Erythroblast (primary cell): ENCODE measurements at regions not wholly inside any gene's neighbourhood (a gene's known extent, or its start where the extent isn't known, plus 50 kb on each side); places are given as distances from the start of the nearest gene placed in this dataset.

Experiments
- DNase-seq, 2 experiments: peaks; one replicate each; lab custom pipeline; 2025; lab: John Stamatoyannopoulos, UW
- GATA1 ChIP-seq: IDR thresholded peaks from 2 replicates; pipeline ENCODE4 v1.6.1; 2011; ENCODE audit warnings: low read depth, mild to moderate bottlenecking, control low read depth, low read length, moderate library complexity
- POLR2A ChIP-seq: IDR thresholded peaks from 2 replicates; pipeline ENCODE4 v1.6.1; 2011; ENCODE audit warnings: mild to moderate bottlenecking, low read length

DNA sequence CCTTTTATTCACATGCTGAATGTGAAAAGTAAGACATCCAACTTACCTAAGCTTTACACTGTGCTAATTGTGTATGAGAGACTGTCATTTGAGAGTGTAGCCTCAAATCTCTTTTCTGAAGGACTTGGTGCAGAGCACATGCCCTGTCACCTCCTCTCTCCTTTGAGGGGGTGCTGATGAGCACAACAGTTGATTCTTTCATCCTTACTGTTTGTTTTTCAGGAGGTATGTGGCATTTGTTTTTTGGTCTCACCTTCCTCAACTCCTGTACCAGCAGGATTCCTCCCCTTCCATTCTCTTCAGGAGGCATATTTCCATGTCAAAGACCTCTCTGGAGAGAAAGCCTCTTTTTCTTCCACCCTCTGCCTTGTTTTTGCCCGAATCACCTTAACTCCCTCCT lies 252.6 kb upstream of the CITED2 start:
- TF ChIP-seq GATA1 (no peak), POLR2A (no peak)
- peak; percentile 30 to 37 for DNase-seq

DNA sequence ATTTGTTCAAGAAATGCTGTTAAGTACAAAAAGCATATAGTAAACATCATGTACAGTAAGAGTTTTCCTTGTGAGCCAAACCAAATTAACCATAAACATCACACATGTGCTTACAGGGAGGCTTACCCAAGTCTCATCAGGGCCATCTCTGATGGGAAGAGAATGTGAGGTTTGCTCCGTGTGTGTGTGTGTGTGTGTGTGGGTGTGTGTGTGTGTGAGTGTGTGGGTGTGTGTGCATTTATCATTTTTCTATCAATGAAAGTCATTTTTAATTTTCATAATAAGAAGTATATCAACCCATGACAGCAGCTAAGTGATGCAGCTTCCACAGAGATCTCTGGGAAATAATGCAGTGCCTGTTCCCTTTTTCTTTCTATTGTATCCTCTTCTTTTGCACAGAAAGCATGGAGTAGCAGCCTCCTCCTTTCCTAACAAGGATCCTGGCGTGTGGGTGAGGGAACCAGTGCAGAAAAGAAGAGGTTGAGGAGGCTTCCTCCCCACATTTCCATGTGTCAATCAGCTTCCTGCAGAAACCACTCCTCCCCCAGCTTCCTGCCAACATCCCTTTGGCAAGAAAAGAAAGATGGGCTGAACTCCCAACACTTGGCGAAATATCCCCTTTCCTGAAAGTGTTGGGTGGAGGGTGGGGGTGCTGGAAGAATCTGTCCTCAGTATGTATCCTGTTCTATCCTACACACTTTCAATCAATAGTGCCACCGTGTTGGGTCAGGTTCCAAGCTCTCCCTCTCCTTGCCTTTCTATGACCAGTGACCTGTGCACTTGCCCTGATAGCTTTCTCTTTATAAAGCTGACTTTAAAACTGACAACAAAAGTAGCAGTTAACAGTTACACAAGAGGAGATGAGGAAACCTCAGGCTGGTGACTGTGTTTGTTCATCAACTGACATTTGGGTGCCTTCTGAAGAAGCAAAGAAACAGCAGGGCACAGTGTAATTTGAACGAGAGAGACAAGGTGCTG lies 251.8 kb upstream of the CITED2 start:
- TF ChIP-seq GATA1, result no peak
- no peak for TF ChIP-seq POLR2A
- DNase-seq, result peak; percentile 30 to 42

DNA sequence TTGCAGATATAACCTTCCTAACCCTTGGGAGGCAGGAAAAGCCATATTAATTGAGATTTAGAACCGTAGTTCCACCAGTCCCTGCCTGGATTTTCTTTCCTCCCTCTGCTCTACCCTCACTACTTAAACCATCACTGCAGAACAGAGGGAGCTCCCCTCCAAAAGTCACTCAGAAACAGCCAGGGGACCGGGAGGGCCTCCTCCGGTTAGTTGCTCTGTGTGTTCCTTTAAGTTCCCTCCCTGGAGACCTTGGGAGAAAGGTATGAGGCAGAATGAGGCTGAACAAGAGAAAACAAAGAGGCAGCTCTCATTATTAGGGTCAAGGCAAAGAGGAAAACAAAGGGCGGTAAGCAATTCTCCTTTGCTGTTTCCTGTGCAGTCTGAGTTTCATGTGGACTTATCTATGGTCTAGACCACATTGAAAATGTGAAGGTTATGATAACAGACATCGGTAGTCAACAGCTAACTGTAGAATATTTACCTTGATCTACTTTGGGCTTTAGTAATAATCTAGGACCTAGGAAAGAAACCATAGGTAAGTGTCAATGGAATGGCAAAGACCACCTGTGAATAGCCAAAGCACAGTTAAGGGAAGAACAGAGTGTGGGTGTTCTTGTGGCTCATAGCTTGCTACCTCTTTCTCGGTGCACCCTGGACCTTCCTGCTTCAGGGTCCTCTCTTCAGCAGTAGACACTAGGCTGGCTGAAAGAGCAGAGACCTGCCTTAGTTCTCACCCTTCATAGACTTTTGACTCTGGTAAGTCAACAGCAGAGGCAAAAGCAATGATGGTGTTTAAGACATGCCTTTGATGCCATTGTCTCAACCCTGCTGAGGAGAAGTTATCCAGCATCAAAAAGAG lies 250.9 kb upstream of the CITED2 start:
- no peak for TF ChIP-seq POLR2A
- no peak for TF ChIP-seq GATA1
- DNase-seq, result peak; percentile 57 to 85

DNA sequence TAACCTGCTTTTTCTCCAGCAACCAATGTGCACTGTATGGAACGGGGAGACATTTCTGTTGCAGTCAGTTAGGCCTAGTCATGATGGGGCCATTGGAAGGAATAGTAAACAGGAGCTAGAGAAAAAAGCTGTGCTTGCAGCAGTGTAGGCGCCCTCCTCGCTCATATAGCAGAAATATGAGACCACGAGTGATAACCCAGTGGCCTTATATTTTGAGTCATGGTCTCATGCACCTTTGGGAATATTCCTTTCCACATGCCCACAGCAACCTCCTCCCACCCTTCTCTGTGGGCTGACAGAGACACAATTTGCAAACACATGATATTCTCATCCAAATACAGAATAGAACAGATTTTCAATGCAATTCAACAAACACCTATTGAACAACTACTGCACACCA lies 248.9 kb upstream of the CITED2 start:
- TF ChIP-seq GATA1 (no peak), POLR2A (no peak)
- DNase-seq, result no peak

- peak; percentile 16 to 30 for DNase-seq
- TF ChIP-seq POLR2A (no peak), GATA1 (no peak)
These were observed 239.0 kb upstream of the CITED2 start for GRCh38 chr6:139613496-139613895.

DNA sequence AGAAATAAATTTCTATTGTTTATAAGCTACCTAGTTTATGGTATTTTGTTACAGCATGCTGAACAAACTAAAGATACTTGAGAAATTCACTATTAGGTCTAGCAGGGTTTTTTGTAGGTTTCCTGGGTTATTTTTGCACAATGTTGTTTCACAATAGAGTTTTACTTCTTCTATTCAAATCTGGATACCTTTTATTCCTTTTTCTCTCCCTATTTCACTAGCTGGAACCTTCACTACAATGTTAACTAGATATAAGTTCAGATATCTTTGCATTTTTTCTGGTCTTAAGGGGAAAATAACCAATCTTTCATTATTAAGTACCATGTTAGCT lies 237.7 kb upstream of the CITED2 start:
- no peak for DNase-seq
- TF ChIP-seq POLR2A, result no peak
- TF ChIP-seq GATA1, result no peak

- DNase-seq, result peak; percentile 51 to 74
- TF ChIP-seq POLR2A (no peak), GATA1 (no peak)
These were observed 237.1 kb upstream of the CITED2 start for GRCh38 chr6:139611327-139612134.

GRCh38 chr6:139608466-139609261 lies 234.2 kb upstream of the CITED2 start:
- TF ChIP-seq GATA1 (no peak), POLR2A (no peak)
- no peak for DNase-seq

GRCh38 chr6:139605350-139605749 lies 230.9 kb upstream of the CITED2 start:
- TF ChIP-seq POLR2A, result no peak
- TF ChIP-seq GATA1, result no peak
- DNase-seq, result no peak

DNA sequence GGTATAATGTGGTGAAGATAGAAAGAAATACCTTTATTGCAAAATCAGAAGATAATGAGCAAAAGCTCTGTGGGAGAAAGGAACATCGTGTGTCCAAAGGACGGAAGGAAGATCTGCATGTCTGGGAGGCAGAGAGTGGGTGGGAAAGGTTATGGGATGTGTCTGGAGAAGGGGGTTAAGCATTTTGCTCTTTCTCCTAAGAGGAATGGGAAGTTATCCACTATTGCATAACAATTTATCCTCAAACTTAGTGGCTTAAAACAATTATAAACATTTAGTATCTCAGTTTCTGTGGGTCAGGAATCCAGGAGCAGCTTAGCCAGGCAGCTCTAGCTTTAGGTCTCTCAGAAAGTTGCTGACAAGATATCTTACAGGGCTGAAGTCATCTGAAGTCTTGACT lies 229.1 kb upstream of the CITED2 start:
- no peak for TF ChIP-seq GATA1
- TF ChIP-seq POLR2A, result no peak

DNA sequence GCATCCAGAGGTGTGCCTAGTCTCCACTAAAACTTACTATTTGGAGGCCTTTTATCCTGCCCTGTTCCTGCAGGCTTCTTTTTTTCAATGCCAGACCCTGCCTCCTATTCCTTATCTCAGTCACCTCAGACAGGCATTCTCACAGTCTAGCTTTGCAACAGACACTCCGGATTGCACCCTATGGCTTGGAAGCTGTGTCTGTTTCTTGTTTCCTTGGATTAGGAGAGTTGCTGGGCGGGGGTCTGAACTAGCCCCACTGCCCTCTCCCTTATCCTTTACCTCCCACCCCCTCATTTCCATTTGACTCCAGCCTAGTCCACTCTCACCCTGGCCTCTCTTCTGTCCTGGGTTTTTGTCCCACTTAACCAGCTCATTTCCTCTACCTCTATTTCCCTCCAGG lies 228.1 kb upstream of the CITED2 start:
- peak; percentile 48 to 72 for DNase-seq
- TF ChIP-seq POLR2A (no peak), GATA1 (no peak)

More for the DNA sequence above, 229.1 kb upstream of the CITED2 start:
- DNase-seq, result no peak

DNA sequence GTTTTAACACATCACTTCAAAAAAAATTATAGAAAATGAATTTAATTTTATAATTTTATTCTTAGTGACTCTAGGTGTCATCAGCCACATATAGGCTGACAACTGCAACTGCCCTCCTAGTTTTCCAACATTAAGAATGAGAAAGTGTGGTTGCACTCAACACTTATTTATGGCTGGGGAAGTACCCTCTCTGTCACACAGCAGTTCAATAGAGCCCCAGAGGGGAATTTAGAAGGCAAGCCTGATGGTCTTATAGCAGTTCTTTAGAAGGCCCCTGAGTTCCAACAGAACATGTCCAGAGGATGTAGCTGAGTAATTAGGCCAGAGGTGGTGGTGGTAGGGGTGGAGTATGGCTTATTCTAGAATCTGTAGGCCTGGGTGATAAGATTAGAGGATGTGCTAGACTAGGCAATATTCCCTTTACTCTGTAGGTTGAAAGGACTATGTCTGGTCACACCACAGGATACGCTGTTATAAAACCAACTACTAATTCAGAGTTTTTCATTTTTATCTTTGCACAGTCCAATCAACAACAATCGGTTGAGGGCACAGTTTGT lies 226.5 kb upstream of the CITED2 start:
- peak; percentile 75 to 87 for DNase-seq
- TF ChIP-seq GATA1, result no peak
